Fibroblast of lung (primary cell): ENCODE measurements at regions not wholly inside any gene's neighbourhood (a gene's known extent, or its start where the extent isn't known, plus 50 kb on each side); places are given as distances from the start of the nearest gene placed in this dataset.

Experiments used
- DNase-seq, 2 donors: peaks; one replicate each; pipeline versions ENCODE4 v3.0.0 to v3.0.0-alpha.2; 2010; ENCODE audit warnings: low read depth in 2 of 2
- H2AFZ ChIP-seq: 2 replicates; pipeline ENCODE4 v1.5.1; 2012; ENCODE audit warnings: low read length, control low read depth, inconsistent platforms
- H3K27ac ChIP-seq: 2 replicates; pipeline ENCODE4 v1.5.1; 2011; ENCODE audit warnings: low read length, control low read depth; ENCODE audit not compliant: insufficient read depth
- H3K27me3 ChIP-seq: 2 replicates; pipeline ENCODE4 v1.5.1; 2011; ENCODE audit warnings: mild to moderate bottlenecking, low read length; ENCODE audit not compliant: control insufficient read depth, insufficient read depth
- H3K36me3 ChIP-seq: 2 replicates; pipeline ENCODE4 v1.5.1; 2011; ENCODE audit warnings: low read length; ENCODE audit not compliant: control insufficient read depth, insufficient read depth
- H3K4me1 ChIP-seq: 2 replicates; pipeline ENCODE4 v1.5.1; 2011; ENCODE audit warnings: low read length; ENCODE audit not compliant: control insufficient read depth, insufficient read depth; ENCODE audit errors: extremely low read depth
- H3K4me2 ChIP-seq: 2 replicates; pipeline ENCODE4 v1.5.1; 2011; ENCODE audit warnings: low read length, control low read depth; ENCODE audit not compliant: insufficient read depth; ENCODE audit errors: extremely low read depth
- H3K4me3 ChIP-seq, 4 experiments: fragments of 200-600 bp in 1 of 4; sonication (generic) in 1 of 4; replicated peaks in 1 of 4; 2 replicates each; pipeline ENCODE4 v1.5.1; 2011 to 2016; ENCODE audit warnings: low read length in 4 of 4, low read depth in 3 of 4, mild to moderate bottlenecking in 3 of 4, control low read depth in 2 of 4, inconsistent platforms in 1 of 4, mixed read lengths in 1 of 4; ENCODE audit not compliant: insufficient read depth in 1 of 4; ENCODE audit errors: control extremely low read depth in 1 of 4
- H3K79me2 ChIP-seq: 2 replicates; pipeline ENCODE4 v1.5.1; 2012; ENCODE audit warnings: mild to moderate bottlenecking, low read length, inconsistent platforms; ENCODE audit not compliant: control insufficient read depth, insufficient read depth
- H3K9ac ChIP-seq: 2 replicates; pipeline ENCODE4 v1.5.1; 2011; ENCODE audit warnings: mild to moderate bottlenecking, low read length, control low read depth; ENCODE audit not compliant: insufficient read depth
- H3K9me3 ChIP-seq: 2 replicates; pipeline ENCODE4 v1.5.1; 2012; ENCODE audit warnings: low read depth, low read length; ENCODE audit not compliant: control insufficient read depth, insufficient read depth
- H4K20me1 ChIP-seq: 2 replicates; pipeline ENCODE4 v1.5.1; 2011; ENCODE audit warnings: low read length; ENCODE audit not compliant: control insufficient read depth, insufficient read depth; ENCODE audit errors: extremely low read depth
- EZH2 ChIP-seq: IDR thresholded peaks from 2 replicates; pipeline ENCODE4 v1.5.1; 2012; ENCODE audit warnings: low read length, control low read depth, mild to moderate bottlenecking; ENCODE audit errors: missing control alignments
- TF ChIP-seq, protein P1 (sequence below), 2 donors: IDR thresholded peaks in 1 of 2; conservative IDR thresholded peaks in 1 of 2; 1 replicate in 1 of 2; 2 replicates in 1 of 2; pipeline ENCODE4 v1.5.1; 2011 to 2012; ENCODE audit warnings: low read length in 2 of 2, control low read depth in 1 of 2, inconsistent platforms in 1 of 2, low read depth in 1 of 2, mild to moderate bottlenecking in 1 of 2

DNA sequence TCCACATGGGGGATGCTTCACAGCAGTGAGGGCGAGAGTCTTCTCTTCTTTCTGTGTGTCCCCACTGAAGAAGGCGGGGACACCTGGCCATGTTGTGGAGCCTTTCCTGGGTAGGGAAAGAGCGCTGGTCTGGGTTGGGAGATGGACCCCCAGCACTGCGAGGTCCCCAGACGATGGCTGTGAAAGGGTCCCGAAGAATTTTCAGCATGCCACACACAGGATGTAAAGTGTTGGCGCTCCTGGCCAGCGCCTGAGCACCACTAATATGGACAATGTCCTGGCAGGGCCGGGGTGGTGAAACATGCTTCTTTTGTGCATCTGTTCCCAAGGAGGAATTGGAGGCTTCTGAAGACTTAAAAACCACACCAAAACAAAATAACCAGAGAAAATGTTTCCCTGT, 77.2 kb downstream of the GLI2 start:
- H3K4me2 ChIP-seq = no peak overlapping the region
- no peak overlapping the region for H2AFZ ChIP-seq
- no peaks in the 10 kb centered on the region for H3K79me2 ChIP-seq
- H3K36me3 ChIP-seq = no peaks in the 10 kb centered on the region
- peaks cover 3% of the 10 kb centered on the region for H3K4me1 ChIP-seq
- H3K9ac ChIP-seq = no peak overlapping the region
- H3K27me3 ChIP-seq = no peaks in the 10 kb centered on the region
- no peak for DNase-seq
- no peak overlapping the region for H3K27ac ChIP-seq
- no peaks in the 10 kb centered on the region for H4K20me1 ChIP-seq
- no peaks in the 10 kb centered on the region for H3K9me3 ChIP-seq
- TF ChIP-seq EZH2 = no peak
- TF ChIP-seq, protein P1, sequence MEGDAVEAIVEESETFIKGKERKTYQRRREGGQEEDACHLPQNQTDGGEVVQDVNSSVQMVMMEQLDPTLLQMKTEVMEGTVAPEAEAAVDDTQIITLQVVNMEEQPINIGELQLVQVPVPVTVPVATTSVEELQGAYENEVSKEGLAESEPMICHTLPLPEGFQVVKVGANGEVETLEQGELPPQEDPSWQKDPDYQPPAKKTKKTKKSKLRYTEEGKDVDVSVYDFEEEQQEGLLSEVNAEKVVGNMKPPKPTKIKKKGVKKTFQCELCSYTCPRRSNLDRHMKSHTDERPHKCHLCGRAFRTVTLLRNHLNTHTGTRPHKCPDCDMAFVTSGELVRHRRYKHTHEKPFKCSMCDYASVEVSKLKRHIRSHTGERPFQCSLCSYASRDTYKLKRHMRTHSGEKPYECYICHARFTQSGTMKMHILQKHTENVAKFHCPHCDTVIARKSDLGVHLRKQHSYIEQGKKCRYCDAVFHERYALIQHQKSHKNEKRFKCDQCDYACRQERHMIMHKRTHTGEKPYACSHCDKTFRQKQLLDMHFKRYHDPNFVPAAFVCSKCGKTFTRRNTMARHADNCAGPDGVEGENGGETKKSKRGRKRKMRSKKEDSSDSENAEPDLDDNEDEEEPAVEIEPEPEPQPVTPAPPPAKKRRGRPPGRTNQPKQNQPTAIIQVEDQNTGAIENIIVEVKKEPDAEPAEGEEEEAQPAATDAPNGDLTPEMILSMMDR (conservative IDR thresholded peaks at IDR 0.05 in 1 of 2, IDR thresholded peaks at IDR 0.05 in 1 of 2; ENCODE audit: low read depth in 1 of 2, low read length in 2 of 2) = no peak
- H3K4me3 ChIP-seq = no peak overlapping the region

DNA sequence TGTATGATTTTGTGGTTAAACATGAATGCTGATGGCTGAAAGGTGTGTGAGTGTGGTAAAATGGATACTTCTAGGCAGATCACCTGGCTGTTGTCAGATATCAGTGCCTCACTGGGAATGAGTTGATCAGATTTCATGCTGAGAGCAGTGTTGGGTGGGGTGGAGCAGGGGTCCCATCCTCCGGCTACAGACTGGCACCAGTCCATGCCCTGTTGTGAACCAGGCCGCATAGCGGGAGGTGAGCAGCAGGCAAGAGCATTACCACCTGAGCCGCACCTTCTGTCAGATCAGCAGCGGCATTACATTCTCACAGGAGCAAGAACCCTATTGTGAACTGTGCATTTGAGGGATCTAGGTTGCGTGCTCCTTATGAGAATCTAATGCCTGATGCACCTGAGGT, 78.7 kb downstream of the GLI2 start:
- Histone ChIP-seq H3K36me3 (no peaks in the 10 kb centered on the region), H3K27me3 (no peaks in the 10 kb centered on the region), H3K9ac (no peak overlapping the region), H3K27ac (no peak overlapping the region), H3K79me2 (no peaks in the 10 kb centered on the region), H2AFZ (no peak overlapping the region), H3K4me2 (no peak overlapping the region), H3K4me3 (no peak overlapping the region), H4K20me1 (no peaks in the 10 kb centered on the region), H3K4me1 (peaks cover 12% of the 10 kb centered on the region), H3K9me3 (no peaks in the 10 kb centered on the region)
- TF ChIP-seq EZH2 = no peak
- TF ChIP-seq, protein P1 (conservative IDR thresholded peaks at IDR 0.05 in 1 of 2, IDR thresholded peaks at IDR 0.05 in 1 of 2; ENCODE audit: low read depth in 1 of 2, low read length in 2 of 2) = no peak
- no peak for DNase-seq

DNA sequence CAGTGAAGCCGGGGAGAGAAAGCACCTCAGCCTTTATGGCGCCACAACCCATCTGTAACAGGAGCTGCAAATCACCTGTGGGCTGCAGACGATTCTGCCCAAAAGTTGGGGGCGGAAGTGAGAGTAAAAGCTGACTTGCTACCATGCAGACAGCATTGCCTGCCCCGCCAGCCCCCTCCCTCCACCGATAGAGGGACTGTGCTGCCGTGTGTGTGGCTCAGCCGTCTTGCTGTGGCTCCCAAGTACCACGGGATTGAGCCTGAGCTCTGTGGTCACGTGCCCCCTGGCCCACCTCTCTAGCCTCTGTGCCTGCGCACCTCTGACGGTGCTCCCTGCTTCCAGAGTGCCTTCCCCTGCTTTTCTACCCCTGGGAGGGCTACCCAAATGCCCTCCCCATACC, 79.6 kb downstream of the GLI2 start:
- no peak overlapping the region for H2AFZ ChIP-seq
- no peak for DNase-seq
- H3K27ac ChIP-seq = no peak overlapping the region
- no peaks in the 10 kb centered on the region for H3K27me3 ChIP-seq
- H4K20me1 ChIP-seq = no peaks in the 10 kb centered on the region
- no peak for TF ChIP-seq EZH2
- TF ChIP-seq, protein P1 (conservative IDR thresholded peaks at IDR 0.05 in 1 of 2, IDR thresholded peaks at IDR 0.05 in 1 of 2; ENCODE audit: low read depth in 1 of 2, low read length in 2 of 2) = no peak
- H3K9ac ChIP-seq = no peak overlapping the region
- no peak overlapping the region for H3K4me3 ChIP-seq
- no peaks in the 10 kb centered on the region for H3K9me3 ChIP-seq
- no peaks in the 10 kb centered on the region for H3K79me2 ChIP-seq
- H3K36me3 ChIP-seq = no peaks in the 10 kb centered on the region
- H3K4me2 ChIP-seq = no peak overlapping the region
- peaks cover 21% of the 10 kb centered on the region for H3K4me1 ChIP-seq
